HCT116 (cell line): ENCODE measurements at regions not wholly inside any gene's neighbourhood (a gene's known extent, or its start where the extent isn't known, plus 50 kb on each side); places are given as distances from the start of the nearest gene placed in this dataset.

Source experiments
- ATAC-seq: fragments of 200-7000 bp; cut with Tn5 transposase; 2 replicates; pipeline ENCODE4 v1.9.1; 2020; ENCODE audit warnings: mild to moderate bottlenecking, moderate library complexity
- BruUV-seq: library from RNA; stranded (reverse); fragments of 400-500 nt; replicated peaks from 2 replicates; lab custom pipeline; 2021; lab: Mats Ljungman, UMichigan
- CTCF ChIA-PET: fragments of 300-600 bp; sonication (Branson Sonifier 250); formaldehyde crosslinking; loops from one replicate; lab custom pipeline; 2021; ENCODE audit warnings: antibody characterized with exemption; lab: Charles Lee
- POLR2A ChIA-PET: fragments of 300-600, 350-600 bp; sonication (Branson Sonifier 250); formaldehyde crosslinking; loops from one replicate; lab custom pipeline; 2021; ENCODE audit warnings: antibody characterized with exemption; lab: Charles Lee
- RAD21 ChIA-PET, 2 experiments: fragments of 300-600 bp; sonication (Branson Sonifier 250); formaldehyde crosslinking; loops; one replicate each; lab custom pipeline; 2023; ENCODE audit warnings: low total read pairs in 2 of 2; ENCODE audit not compliant: uncharacterized antibody in 2 of 2, unreplicated experiment in 2 of 2, low non-redundant PET in 1 of 2; lab: Charles Lee
- DNase-seq: peaks from one replicate; pipeline ENCODE4 v3.0.0-alpha.2; 2010; ENCODE audit warnings: low read depth, low spot score
- H2AFZ ChIP-seq: fragments of 200-600 bp; shearing (Covaris generic), sonication (generic); 2 replicates; pipeline ENCODE4 v1.6.1; 2017; ENCODE audit warnings: low read depth, mixed run types, mixed read lengths, antibody characterized with exemption, low read length; ENCODE audit not compliant: poor library complexity, severe bottlenecking
- H3K27ac ChIP-seq: 2 replicates; pipeline ENCODE4 v1.5.1; 2012; ENCODE audit warnings: low read depth, low read length
- H3K27me3 ChIP-seq: fragments of 200-600 bp; sonication (generic); 2 replicates; pipeline ENCODE4 v1.6.1; 2016; ENCODE audit warnings: mixed run types, low read length, mixed read lengths; ENCODE audit not compliant: insufficient read depth
- H3K36me3 ChIP-seq, 2 experiments: fragments of 200-500 bp in 1 of 2; fragments of 200-600 bp in 1 of 2; sonication (Bioruptor generic) in 1 of 2; sonication (generic) in 1 of 2; 2 replicates each; pipeline versions ENCODE4 v1.5.1 to v1.6.1; 2014 to 2016; ENCODE audit warnings: low read length in 2 of 2, inconsistent platforms in 1 of 2, mixed read lengths in 1 of 2, mixed run types in 1 of 2; ENCODE audit not compliant: insufficient read depth in 2 of 2, control insufficient read depth in 1 of 2
- H3K4me1 ChIP-seq, 2 experiments: fragments of 200-600 bp in 1 of 2; sonication (generic) in 1 of 2; 2 replicates each; pipeline versions ENCODE4 v1.5.1 to v1.6.1; 2012 to 2017; ENCODE audit warnings: low read length in 2 of 2, inconsistent platforms in 1 of 2, mild to moderate bottlenecking in 1 of 2, mixed read lengths in 1 of 2, mixed run types in 1 of 2, moderate library complexity in 1 of 2; ENCODE audit not compliant: insufficient read depth in 2 of 2, control insufficient read depth in 1 of 2
- H3K4me2 ChIP-seq: fragments of 200-600 bp; sonication (generic); 2 replicates; pipeline ENCODE4 v1.6.1; 2017; ENCODE audit warnings: mixed run types, low read length, mixed read lengths
- H3K4me3 ChIP-seq, 2 experiments: fragments of 200-600 bp in 1 of 2; sonication (generic) in 1 of 2; replicated peaks in 1 of 2; 2 replicates each; pipeline ENCODE4 v1.5.1; 2011 to 2016; ENCODE audit warnings: low read length in 2 of 2, control low read depth in 1 of 2, low read depth in 1 of 2, mild to moderate bottlenecking in 1 of 2, mixed read lengths in 1 of 2, mixed run types in 1 of 2
- H3K79me2 ChIP-seq: fragments of 200-600 bp; sonication (generic); 2 replicates; pipeline ENCODE4 v1.6.1; 2017; ENCODE audit warnings: mild to moderate bottlenecking, mixed run types, low read length, moderate library complexity, mixed read lengths; ENCODE audit not compliant: insufficient read depth
- H3K9ac ChIP-seq: fragments of 200-600 bp; sonication (generic); 2 replicates; pipeline ENCODE4 v1.6.1; 2016; ENCODE audit warnings: low read length, mixed read lengths
- H3K9me2 ChIP-seq: fragments of 200-600 bp; sonication (generic), shearing (Covaris generic); 2 replicates; pipeline ENCODE4 v1.6.1; 2017; ENCODE audit warnings: mixed run types, mild to moderate bottlenecking, moderate library complexity; ENCODE audit not compliant: insufficient read depth
- H3K9me3 ChIP-seq, 2 experiments: fragments of 200-500 bp in 1 of 2; fragments of 200-600 bp in 1 of 2; sonication (Bioruptor generic) in 1 of 2; sonication (generic) in 1 of 2; 2 replicates each; pipeline ENCODE4 v1.6.1; 2014 to 2017; ENCODE audit warnings: low read length in 2 of 2, mixed read lengths in 2 of 2, inconsistent platforms in 1 of 2, low read depth in 1 of 2, mild to moderate bottlenecking in 1 of 2, mixed run types in 1 of 2, moderate library complexity in 1 of 2; ENCODE audit not compliant: control insufficient read depth in 1 of 2, insufficient read depth in 1 of 2
- H4K20me1 ChIP-seq: fragments of 200-600 bp; sonication (generic), shearing (Covaris generic); 2 replicates; pipeline ENCODE4 v1.6.1; 2017; ENCODE audit warnings: mixed run types, mild to moderate bottlenecking, moderate library complexity; ENCODE audit not compliant: insufficient read depth
- ELF1 ChIP-seq: IDR thresholded peaks from 2 replicates; pipeline ENCODE4 v1.6.1; 2012; ENCODE audit warnings: low read depth, borderline replicate concordance
- EZH2 ChIP-seq: fragments of 200-600 bp; sonication (generic); IDR thresholded peaks from 2 replicates; pipeline ENCODE4 v1.6.1; 2017; ENCODE audit warnings: antibody characterized with exemption, mixed run types
- EZH2phosphoT487 ChIP-seq: fragments of 200-600 bp; IDR thresholded peaks from 2 replicates; pipeline ENCODE4 v1.6.1; 2018; ENCODE audit warnings: antibody characterized with exemption, borderline replicate concordance
- POLR2A ChIP-seq: IDR thresholded peaks from 2 replicates; pipeline ENCODE4 v1.7.0; 2011; ENCODE audit warnings: borderline replicate concordance; ENCODE audit not compliant: insufficient read depth, insufficient read length; ENCODE audit errors: extremely low read depth
- SRF ChIP-seq: IDR thresholded peaks from 2 replicates; pipeline ENCODE4 v1.6.1; 2012; ENCODE audit warnings: low read depth
- TCF7L2 ChIP-seq: IDR thresholded peaks from 2 replicates; pipeline ENCODE4 v1.7.0; 2011; ENCODE audit warnings: borderline replicate concordance, inconsistent platforms; ENCODE audit not compliant: insufficient read depth, insufficient read length; ENCODE audit errors: extremely low read depth
- ZBTB33 ChIP-seq: IDR thresholded peaks from 2 replicates; pipeline ENCODE4 v1.6.1; 2011; ENCODE audit warnings: mild to moderate bottlenecking, low read length, moderate library complexity; ENCODE audit not compliant: insufficient replicate concordance; ENCODE audit errors: extremely low read depth
- ZFX ChIP-seq: fragments of 450-650 bp; IDR thresholded peaks from 2 replicates; pipeline ENCODE4 v1.6.1; 2017
- intact Hi-C: fragments of 100-400 bp; cut with micrococcal nuclease; formaldehyde crosslinking; loops from 2 replicates; pipeline ENCODE4 v1.10.0; 2022
- TF ChIP-seq, protein P1 (sequence below): IDR thresholded peaks from 2 replicates; pipeline ENCODE4 v1.6.1; 2012; ENCODE audit warnings: low read depth

DNA sequence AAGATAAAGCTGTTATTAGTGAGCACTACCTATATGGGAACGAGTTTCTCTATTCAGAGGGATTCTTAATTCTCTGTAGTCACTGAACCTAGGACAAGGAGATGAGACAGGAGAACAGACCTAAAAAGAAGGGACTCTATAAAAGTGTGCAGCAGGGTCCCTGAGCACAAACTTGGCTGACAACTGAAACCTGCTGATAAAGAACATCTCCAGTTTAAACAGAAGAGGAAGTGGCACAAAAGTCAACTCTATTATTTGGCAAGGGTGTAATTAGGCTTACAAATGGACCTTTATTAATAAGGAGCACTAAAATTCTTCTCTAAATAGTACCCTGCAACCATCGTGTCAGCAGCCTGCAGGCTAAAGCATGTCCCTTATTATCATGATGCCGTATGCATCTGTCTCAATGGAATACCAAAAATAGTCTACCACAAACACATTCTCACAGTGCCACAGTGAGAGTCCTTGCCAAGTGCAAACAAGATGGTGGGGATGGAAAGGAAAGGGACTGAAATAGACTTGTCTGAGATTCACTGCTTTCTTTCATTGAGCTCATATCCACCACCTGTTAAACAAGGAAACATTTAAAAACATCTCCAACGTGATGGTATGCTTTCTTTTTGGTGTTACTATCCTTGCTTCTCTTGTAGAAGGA lies 260.2 kb downstream of the INSIG2 start:
- ChIA-PET RAD21 (no interaction called here), POLR2A (no interaction called here), CTCF (no interaction called here)
- Histone ChIP-seq H4K20me1 (no peaks in the 10 kb centered on the region), H3K4me2 (no peak overlapping the region), H3K79me2 (no peaks in the 10 kb centered on the region), H3K9ac (no peak overlapping the region), H3K9me3 (no peaks in the 10 kb centered on the region), H3K36me3 (no peaks in the 10 kb centered on the region), H3K27me3 (no peaks in the 10 kb centered on the region), H2AFZ (no peak overlapping the region), H3K27ac (no peak overlapping the region), H3K9me2 (no peaks in the 10 kb centered on the region), H3K4me3 (no peak overlapping the region), H3K4me1 (no peaks in the 10 kb centered on the region)
- no TSS peak for BruUV-seq
- no peak for DNase-seq
- no peak for ATAC-seq
- intact Hi-C loops, result no loop called here
- TF ChIP-seq TCF7L2, result no peak
- TF ChIP-seq ELF1, result no peak
- TF ChIP-seq POLR2A, result no peak
- TF ChIP-seq EZH2, result no peak
- no peak for TF ChIP-seq EZH2phosphoT487
- TF ChIP-seq, protein P1, sequence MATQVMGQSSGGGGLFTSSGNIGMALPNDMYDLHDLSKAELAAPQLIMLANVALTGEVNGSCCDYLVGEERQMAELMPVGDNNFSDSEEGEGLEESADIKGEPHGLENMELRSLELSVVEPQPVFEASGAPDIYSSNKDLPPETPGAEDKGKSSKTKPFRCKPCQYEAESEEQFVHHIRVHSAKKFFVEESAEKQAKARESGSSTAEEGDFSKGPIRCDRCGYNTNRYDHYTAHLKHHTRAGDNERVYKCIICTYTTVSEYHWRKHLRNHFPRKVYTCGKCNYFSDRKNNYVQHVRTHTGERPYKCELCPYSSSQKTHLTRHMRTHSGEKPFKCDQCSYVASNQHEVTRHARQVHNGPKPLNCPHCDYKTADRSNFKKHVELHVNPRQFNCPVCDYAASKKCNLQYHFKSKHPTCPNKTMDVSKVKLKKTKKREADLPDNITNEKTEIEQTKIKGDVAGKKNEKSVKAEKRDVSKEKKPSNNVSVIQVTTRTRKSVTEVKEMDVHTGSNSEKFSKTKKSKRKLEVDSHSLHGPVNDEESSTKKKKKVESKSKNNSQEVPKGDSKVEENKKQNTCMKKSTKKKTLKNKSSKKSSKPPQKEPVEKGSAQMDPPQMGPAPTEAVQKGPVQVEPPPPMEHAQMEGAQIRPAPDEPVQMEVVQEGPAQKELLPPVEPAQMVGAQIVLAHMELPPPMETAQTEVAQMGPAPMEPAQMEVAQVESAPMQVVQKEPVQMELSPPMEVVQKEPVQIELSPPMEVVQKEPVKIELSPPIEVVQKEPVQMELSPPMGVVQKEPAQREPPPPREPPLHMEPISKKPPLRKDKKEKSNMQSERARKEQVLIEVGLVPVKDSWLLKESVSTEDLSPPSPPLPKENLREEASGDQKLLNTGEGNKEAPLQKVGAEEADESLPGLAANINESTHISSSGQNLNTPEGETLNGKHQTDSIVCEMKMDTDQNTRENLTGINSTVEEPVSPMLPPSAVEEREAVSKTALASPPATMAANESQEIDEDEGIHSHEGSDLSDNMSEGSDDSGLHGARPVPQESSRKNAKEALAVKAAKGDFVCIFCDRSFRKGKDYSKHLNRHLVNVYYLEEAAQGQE, result no peak
- no peak for TF ChIP-seq ZBTB33
- TF ChIP-seq SRF, result no peak
- TF ChIP-seq ZFX, result no peak
